ENCODE measurements at regions not wholly inside any gene's neighbourhood (a gene's known extent, or its start where the extent isn't known, plus 50 kb on each side); places are given as distances from the start of the nearest gene placed in this dataset.
"Not testable (repeated sequence)": the region's sequence is repeated elsewhere in the genome, so short reads cannot be mapped to it uniquely, and the experiment has no call there.

- DNase-seq = no peak
Measured at GRCh38 chr20:51154708-51155690, 132.1 kb upstream of the KCNG1 start.

GRCh38 chr20:51153867-51154707 lies 131.2 kb upstream of the KCNG1 start:
- no peak for DNase-seq

DNA sequence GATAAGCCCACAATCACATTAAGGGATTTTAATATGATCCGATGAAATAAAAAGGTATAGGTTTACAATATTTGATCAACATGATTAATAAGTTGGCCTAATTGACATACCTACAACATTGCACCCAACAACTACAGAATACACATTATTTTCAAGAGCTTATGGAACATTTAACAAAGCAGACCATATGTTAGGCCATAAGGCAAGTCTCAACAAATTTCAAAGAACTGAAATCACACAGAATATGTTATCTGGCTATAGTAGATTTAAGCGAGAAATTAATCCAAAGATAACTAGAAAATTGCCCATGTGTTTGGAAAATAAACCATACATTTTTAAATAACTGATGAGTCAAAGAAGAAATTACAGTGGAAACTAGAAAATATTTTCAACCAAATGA lies 126.0 kb upstream of the KCNG1 start:
- no peak for DNase-seq

- no peak for DNase-seq
Measured at GRCh38 chr20:51144476-51144875, 121.6 kb upstream of the KCNG1 start.

DNA sequence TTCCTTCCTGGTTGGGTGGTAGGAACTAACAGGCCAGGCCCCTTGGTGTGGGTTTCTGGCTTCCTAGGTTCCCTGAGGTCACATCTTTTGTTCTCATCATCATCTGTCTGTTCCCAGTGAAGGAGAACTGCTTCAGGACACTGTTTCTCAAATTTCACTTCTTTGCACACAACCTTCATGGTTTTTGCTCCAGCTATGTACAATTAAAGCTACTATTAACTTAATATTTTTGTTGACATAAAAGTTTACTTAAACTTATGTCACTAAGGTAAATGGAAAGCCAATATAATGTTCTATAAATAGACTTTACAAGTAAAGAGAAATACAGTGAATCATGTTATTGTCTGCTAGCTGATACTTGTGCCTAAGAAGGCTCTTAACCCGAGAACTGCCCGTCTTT lies 120.7 kb upstream of the KCNG1 start:
- DNase-seq = no peak

DNA sequence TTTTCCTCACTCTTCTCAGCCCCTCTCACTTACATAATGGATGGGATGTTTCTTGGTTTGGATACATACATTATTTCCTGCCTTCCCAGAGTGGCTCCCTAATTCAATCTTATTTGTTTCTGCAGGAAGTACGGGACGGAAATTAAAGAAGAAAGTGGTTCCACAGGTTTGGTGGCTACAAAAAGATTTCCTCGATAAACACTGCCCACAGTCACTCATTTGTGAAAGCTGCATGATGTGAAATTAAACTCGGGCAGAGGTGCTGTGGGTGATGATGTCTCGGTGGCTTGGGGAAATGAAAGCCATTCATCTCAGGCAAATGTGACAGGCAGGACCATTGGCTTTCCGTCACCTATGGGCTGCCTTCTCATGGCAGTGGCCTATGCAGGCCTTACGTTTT lies 119.5 kb upstream of the KCNG1 start:
- no peak for DNase-seq

DNA sequence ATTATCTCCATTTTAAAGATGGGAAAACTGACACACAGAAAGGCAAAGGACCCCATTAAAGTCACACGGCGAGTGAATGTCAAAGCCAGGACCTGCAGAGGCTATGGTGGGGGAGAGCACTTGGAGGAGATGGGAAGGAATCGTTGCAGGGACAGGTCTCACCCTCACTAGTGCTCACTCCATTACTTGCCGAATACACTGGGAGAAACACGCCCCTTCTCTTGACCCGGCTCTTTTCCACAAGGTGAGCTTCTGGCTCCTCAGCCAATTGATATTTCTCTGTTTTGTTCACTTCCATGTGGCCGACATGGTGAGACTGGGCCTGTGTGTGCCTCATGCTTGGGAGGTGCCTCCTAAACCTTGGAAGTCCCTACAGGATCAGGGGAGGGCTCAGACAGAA lies 117.8 kb upstream of the KCNG1 start:
- no peak for DNase-seq

DNA sequence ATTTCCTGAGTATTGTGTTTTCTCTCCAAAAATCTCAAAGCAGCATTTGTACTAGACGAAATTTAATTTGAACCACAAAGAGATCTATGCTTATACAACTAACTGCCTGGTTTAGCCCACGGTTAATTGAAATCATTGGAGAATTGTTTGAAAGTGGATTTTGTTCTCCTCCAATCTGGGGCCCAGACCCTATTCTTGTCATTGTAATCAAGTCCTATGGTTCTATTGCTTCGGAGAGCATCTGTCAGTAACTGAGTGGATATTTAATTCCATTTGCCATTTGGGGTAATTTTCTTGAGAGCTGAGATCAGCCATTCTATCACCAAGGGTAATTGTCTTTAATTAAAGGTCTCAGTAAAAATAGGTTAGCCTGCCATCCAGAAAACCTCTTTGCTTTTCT lies 117.0 kb upstream of the KCNG1 start:
- DNase-seq = no peak

- DNase-seq = no peak
Measured at GRCh38 chr20:51138576-51138975, 115.7 kb upstream of the KCNG1 start.

GRCh38 chr20:51137461-51137860 lies 114.6 kb upstream of the KCNG1 start:
- no peak for DNase-seq

- no peak for DNase-seq
Measured at GRCh38 chr20:51135926-51136715, 113.2 kb upstream of the KCNG1 start.

- DNase-seq = peak; percentile 14
Measured at GRCh38 chr20:51134405-51134804, 111.5 kb upstream of the KCNG1 start.

GRCh38 chr20:51132279-51132678 lies 109.4 kb upstream of the KCNG1 start:
- DNase-seq = no peak

DNA sequence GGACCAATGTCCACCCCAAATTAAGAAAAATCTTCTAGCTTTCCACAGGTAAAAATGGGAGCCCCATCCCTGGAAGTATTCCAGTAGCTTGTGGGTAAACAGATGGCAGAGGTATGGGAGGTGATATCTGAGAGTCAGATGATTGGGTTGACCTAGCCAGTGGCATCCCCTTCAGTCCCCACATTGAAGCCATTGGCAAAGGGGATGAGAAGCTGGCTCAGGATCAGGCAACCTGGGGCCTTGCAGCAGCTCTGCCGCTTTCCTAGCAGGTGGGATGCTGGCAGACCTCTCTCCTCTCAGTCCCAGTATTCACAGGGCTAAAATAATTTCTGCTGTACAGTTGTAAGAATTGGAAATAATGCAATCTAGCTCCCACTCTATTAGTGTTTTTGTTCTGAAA lies 108.9 kb upstream of the KCNG1 start:
- DNase-seq = no peak

- no peak for DNase-seq
Measured at GRCh38 chr20:51129147-51129776, 106.4 kb upstream of the KCNG1 start.

- DNase-seq = no peak
Measured at GRCh38 chr20:51128198-51128597, 105.3 kb upstream of the KCNG1 start.

- no peak for DNase-seq
Measured at GRCh38 chr20:51127713-51128112, 104.8 kb upstream of the KCNG1 start.

GRCh38 chr20:51126337-51126736 lies 103.4 kb upstream of the KCNG1 start:
- no peak for DNase-seq

DNA sequence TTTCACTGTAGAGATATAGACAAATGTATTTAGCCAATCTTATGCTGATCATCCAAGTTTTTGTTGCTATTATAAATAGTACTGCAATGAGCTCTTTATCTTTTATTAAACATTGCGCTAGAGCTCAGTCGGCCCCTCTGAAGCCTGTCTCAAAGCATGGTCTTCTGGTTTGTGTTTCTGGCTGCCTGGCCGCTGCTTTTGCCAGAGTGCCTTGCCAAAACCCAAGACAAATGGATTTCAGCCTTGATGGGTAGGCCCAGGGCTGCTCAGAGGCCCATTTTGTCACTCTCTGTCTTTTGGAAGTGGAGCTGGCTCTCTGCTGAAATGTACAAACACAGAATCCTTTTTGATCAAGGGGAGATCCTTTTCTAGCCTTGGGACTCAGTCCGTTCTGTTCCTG lies 102.9 kb upstream of the KCNG1 start:
- no peak for DNase-seq

- DNase-seq = no peak
Measured at GRCh38 chr20:51125105-51125504, 102.2 kb upstream of the KCNG1 start.

DNA sequence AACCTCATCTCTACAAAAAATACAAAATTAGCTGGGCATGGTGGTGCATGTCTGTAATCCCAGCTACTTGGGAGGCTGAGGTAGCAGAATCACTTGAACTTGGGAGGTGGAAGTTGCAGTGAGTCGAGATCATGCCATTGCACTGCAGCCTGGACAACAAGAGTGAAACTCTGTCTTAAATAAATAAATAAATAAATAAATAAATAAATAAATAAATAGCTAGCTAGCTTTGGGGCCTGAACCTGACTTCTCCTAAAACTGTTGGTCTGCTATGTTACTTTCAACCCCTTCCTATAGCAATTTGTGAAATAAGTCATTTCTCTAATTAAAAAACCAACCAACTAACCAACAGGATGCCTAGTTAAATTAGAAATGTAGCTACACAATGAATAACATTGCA lies 101.0 kb upstream of the KCNG1 start:
- DNase-seq = not testable (repeated sequence)

- no peak for DNase-seq
Measured at GRCh38 chr20:51122931-51123658, 100.2 kb upstream of the KCNG1 start.

All from OCI-M1 (cell line).